Parathyroid adenoma (tissue), 2 donors: ENCODE measurements at regions not wholly inside any gene's neighbourhood (a gene's known extent, or its start where the extent isn't known, plus 50 kb on each side); places are given as distances from the start of the nearest gene placed in this dataset.

Experiments
- H2AFZ ChIP-seq: fragments of 300-600 bp; sonication (generic); one replicate; pipeline ENCODE4 v1.7.0; 2017; ENCODE audit warnings: antibody characterized with exemption, mild to moderate bottlenecking
- H3K27ac ChIP-seq: fragments of 300-600 bp; sonication (generic); one replicate; pipeline ENCODE4 v1.7.0; 2017
- H3K27me3 ChIP-seq: fragments of 300-600 bp; sonication (generic); one replicate; pipeline ENCODE4 v1.7.0; 2017; ENCODE audit warnings: low read length; ENCODE audit not compliant: control insufficient read depth, insufficient read depth
- H3K36me3 ChIP-seq: fragments of 300-600 bp; sonication (generic); one replicate; pipeline ENCODE4 v1.7.0; 2017; ENCODE audit warnings: low read length; ENCODE audit not compliant: control insufficient read depth, insufficient read depth
- H3K4me1 ChIP-seq: fragments of 300-600 bp; sonication (generic); one replicate; pipeline ENCODE4 v1.7.0; 2017; ENCODE audit warnings: control low read depth
- H3K4me2 ChIP-seq: fragments of 300-600 bp; sonication (generic); one replicate; pipeline ENCODE4 v1.7.0; 2017; ENCODE audit warnings: low read length
- H3K4me3 ChIP-seq: fragments of 300-600 bp; sonication (generic); one replicate; pipeline ENCODE4 v1.7.0; 2017; ENCODE audit warnings: low read depth, low read length
- H3K79me2 ChIP-seq: fragments of 300-600 bp; sonication (generic); one replicate; pipeline ENCODE4 v1.7.0; 2017; ENCODE audit warnings: control low read depth
- H3K9ac ChIP-seq: fragments of 300-600 bp; sonication (generic); one replicate; pipeline ENCODE4 v1.7.0; 2017; ENCODE audit warnings: mild to moderate bottlenecking
- H3K9me3 ChIP-seq: fragments of 300-600 bp; sonication (generic); one replicate; pipeline ENCODE4 v1.7.0; 2017; ENCODE audit warnings: low read length; ENCODE audit not compliant: control insufficient read depth
- CTCF ChIP-seq: fragments of 300-600 bp; sonication (generic); IDR thresholded peaks from one replicate; pipeline ENCODE4 v1.7.0; 2017; ENCODE audit warnings: antibody characterized with exemption, mild to moderate bottlenecking
- donor health status: primary hyperparathyroidism.

DNA sequence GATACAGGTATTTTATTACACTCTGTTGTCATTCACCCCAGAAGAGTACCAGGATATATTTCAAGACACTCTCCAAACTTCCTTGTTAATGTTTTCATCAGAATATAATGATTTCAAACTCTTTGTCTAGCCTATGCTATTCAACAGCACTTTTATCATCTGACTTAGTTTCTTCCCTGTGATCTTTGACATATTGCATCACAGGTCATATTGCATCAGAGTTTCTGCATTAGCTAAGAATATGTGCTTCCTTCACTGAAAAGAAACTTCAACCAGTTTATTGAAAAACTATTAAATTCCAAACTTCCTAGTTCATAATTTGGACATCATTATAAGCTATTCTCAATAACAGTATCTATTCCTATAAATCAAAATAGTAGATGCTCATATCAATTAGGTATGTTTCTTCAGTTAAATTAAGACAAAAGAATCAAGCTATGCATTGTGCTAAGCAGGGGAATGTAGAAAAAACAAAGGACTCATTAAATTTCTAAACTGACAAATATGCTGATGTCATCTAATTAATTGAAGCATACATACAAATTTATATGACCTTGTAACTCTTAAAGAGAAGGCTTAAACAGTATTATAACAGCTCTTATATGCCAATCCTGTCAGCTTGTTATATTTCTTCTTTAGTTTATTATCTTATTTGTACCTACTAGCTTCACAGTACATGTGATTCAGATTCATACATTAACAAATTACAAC lies 361.8 kb upstream of the LUZP2 start:
- H3K27me3 ChIP-seq: no peaks in the 10 kb centered on the region
- no peaks in the 10 kb centered on the region for H3K79me2 ChIP-seq
- H3K9ac ChIP-seq: no peak overlapping the region
- no peaks in the 10 kb centered on the region for H3K9me3 ChIP-seq
- no peak overlapping the region for H3K27ac ChIP-seq
- no peaks in the 10 kb centered on the region for H3K4me1 ChIP-seq
- H3K36me3 ChIP-seq: no peaks in the 10 kb centered on the region
- no peak overlapping the region for H3K4me2 ChIP-seq
- H3K4me3 ChIP-seq: no peak overlapping the region
- no peak for TF ChIP-seq CTCF
- H2AFZ ChIP-seq: no peak overlapping the region

GRCh38 chr11:24142062-24142461 lies 354.8 kb upstream of the LUZP2 start:
- H3K9ac ChIP-seq: no peak overlapping the region
- no peak overlapping the region for H3K4me2 ChIP-seq
- no peaks in the 10 kb centered on the region for H3K36me3 ChIP-seq
- no peak overlapping the region for H2AFZ ChIP-seq
- no peak overlapping the region for H3K27ac ChIP-seq
- H3K9me3 ChIP-seq: no peaks in the 10 kb centered on the region
- TF ChIP-seq CTCF: no peak
- H3K4me3 ChIP-seq: no peak overlapping the region
- no peaks in the 10 kb centered on the region for H3K27me3 ChIP-seq
- H3K79me2 ChIP-seq: no peaks in the 10 kb centered on the region
- H3K4me1 ChIP-seq: no peaks in the 10 kb centered on the region

- Histone ChIP-seq H3K36me3 (no peaks in the 10 kb centered on the region), H3K4me2 (no peak overlapping the region), H3K4me3 (no peak overlapping the region), H3K27me3 (no peaks in the 10 kb centered on the region), H3K79me2 (no peaks in the 10 kb centered on the region), H2AFZ (no peak overlapping the region), H3K4me1 (no peaks in the 10 kb centered on the region), H3K27ac (no peak overlapping the region), H3K9me3 (no peaks in the 10 kb centered on the region), H3K9ac (no peak overlapping the region)
- no peak for TF ChIP-seq CTCF
Observed at GRCh38 chr11:24145411-24145810, 351.4 kb upstream of the LUZP2 start.

DNA sequence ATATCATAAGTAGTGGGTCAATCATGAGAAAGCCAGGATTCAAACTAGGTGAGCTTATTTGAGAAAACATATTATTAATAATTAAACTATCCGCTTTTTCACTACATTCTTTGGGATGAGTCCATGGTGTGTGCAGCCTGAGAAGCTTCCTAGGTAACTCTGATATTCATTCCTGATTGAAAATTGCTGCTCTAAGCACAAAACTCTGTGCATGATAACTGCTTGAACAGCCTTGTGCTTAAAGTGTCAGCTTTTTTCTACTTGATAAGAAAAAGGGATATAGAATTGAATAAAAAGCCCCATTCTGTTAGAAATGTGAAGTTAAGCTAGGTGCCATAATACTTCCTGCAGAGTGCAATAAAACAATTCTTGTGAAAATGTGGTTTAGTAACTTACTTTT lies 343.5 kb upstream of the LUZP2 start:
- Histone ChIP-seq H3K9ac (no peak overlapping the region), H3K4me3 (no peak overlapping the region), H3K36me3 (no peaks in the 10 kb centered on the region), H3K4me2 (no peak overlapping the region), H2AFZ (no peak overlapping the region), H3K4me1 (no peaks in the 10 kb centered on the region), H3K27ac (no peak overlapping the region), H3K79me2 (no peaks in the 10 kb centered on the region), H3K27me3 (no peaks in the 10 kb centered on the region), H3K9me3 (no peaks in the 10 kb centered on the region)
- no peak for TF ChIP-seq CTCF

DNA sequence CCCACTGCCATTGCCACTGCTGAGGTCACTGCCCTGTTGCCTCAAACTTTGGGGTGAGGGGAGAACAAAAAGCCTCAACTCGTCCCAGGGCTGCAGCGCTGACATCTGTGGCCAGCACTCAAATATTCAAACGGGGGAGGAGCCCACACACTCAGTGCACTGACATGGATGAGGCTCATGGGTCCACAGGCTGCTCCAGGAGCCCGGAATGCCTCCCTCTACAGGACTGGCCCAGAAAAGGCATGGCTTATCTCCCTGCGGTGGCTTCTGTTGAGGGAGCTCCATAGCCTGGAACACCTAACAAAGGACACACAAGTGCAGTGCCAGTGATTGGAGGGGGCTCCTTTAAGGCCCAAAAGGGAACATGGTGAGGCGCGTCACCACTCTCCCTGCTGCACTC lies 341.1 kb upstream of the LUZP2 start:
- no peak overlapping the region for H3K27ac ChIP-seq
- TF ChIP-seq CTCF: no peak
- no peaks in the 10 kb centered on the region for H3K27me3 ChIP-seq
- no peaks in the 10 kb centered on the region for H3K4me1 ChIP-seq
- no peaks in the 10 kb centered on the region for H3K36me3 ChIP-seq
- no peak overlapping the region for H3K4me3 ChIP-seq
- no peaks in the 10 kb centered on the region for H3K79me2 ChIP-seq
- H3K9ac ChIP-seq: no peak overlapping the region
- H2AFZ ChIP-seq: no peak overlapping the region
- no peak overlapping the region for H3K4me2 ChIP-seq
- no peaks in the 10 kb centered on the region for H3K9me3 ChIP-seq
